GM23248 (cell line): ENCODE measurements at regions not wholly inside any gene's neighbourhood (a gene's known extent, or its start where the extent isn't known, plus 50 kb on each side); places are given as distances from the start of the nearest gene placed in this dataset.
A peak's percentile ranks its signal among the peaks of the same experiment; 100 is the strongest.

Experiments used
- DNase-seq: peaks from one replicate; pipeline ENCODE4 v3.0.0-alpha.2; 2015
- H2AFZ ChIP-seq: fragments of 200-600 bp; sonication (generic); 2 replicates; pipeline ENCODE4 v1.6.1; 2016; ENCODE audit warnings: antibody characterized with exemption
- H3F3A ChIP-seq: fragments of 200-600 bp; sonication (generic); 2 replicates; pipeline ENCODE4 v1.6.1; 2016; ENCODE audit warnings: mild to moderate bottlenecking, antibody characterized with exemption, mixed run types; ENCODE audit not compliant: insufficient read depth
- H3K27ac ChIP-seq: fragments of 200-600 bp; sonication (generic); 2 replicates; pipeline ENCODE4 v1.5.1; 2016; ENCODE audit warnings: mild to moderate bottlenecking
- H3K27me3 ChIP-seq: fragments of 200-600 bp; sonication (generic); replicated peaks from 2 replicates; pipeline ENCODE4 v1.6.1; 2016; ENCODE audit warnings: mild to moderate bottlenecking; ENCODE audit not compliant: insufficient read depth
- H3K36me3 ChIP-seq: fragments of 200-600 bp; sonication (generic); 2 replicates; pipeline ENCODE4 v1.6.1; 2016; ENCODE audit warnings: low read depth, mild to moderate bottlenecking
- H3K4me1 ChIP-seq: fragments of 200-600 bp; sonication (generic); 2 replicates; pipeline ENCODE4 v1.6.1; 2016; ENCODE audit warnings: mild to moderate bottlenecking; ENCODE audit not compliant: insufficient read depth
- H3K4me2 ChIP-seq: fragments of 200-600 bp; sonication (generic); one replicate; pipeline ENCODE4 v1.6.1; 2016; ENCODE audit warnings: mild to moderate bottlenecking; ENCODE audit not compliant: unreplicated experiment
- H3K4me3 ChIP-seq: fragments of 200-600 bp; sonication (generic); 2 replicates; pipeline ENCODE4 v1.5.1; 2016; ENCODE audit warnings: mild to moderate bottlenecking
- H3K79me2 ChIP-seq: fragments of 200-600 bp; sonication (generic); 2 replicates; pipeline ENCODE4 v1.6.1; 2016; ENCODE audit warnings: mild to moderate bottlenecking; ENCODE audit not compliant: insufficient read depth
- H3K9ac ChIP-seq: fragments of 200-600 bp; sonication (generic); 2 replicates; pipeline ENCODE4 v1.6.1; 2016; ENCODE audit warnings: mild to moderate bottlenecking
- H3K9me2 ChIP-seq: fragments of 200-600 bp; sonication (generic); 2 replicates; pipeline ENCODE4 v1.6.1; 2016; ENCODE audit warnings: mixed run types, mild to moderate bottlenecking, moderate library complexity; ENCODE audit not compliant: insufficient read depth
- H3K9me3 ChIP-seq: fragments of 200-600 bp; sonication (generic); one replicate; pipeline ENCODE4 v1.6.1; 2017; ENCODE audit warnings: low read depth
- H4K20me1 ChIP-seq: fragments of 200-600 bp; sonication (generic); 2 replicates; pipeline ENCODE4 v1.6.0; 2016; ENCODE audit not compliant: insufficient read depth
- EZH2 ChIP-seq: fragments of 200-600 bp; sonication (generic); IDR thresholded peaks from 2 replicates; pipeline ENCODE4 v1.6.1; 2018; ENCODE audit warnings: antibody characterized with exemption, mild to moderate bottlenecking; ENCODE audit not compliant: insufficient read depth, poor library complexity, severe bottlenecking
- EZH2phosphoT487 ChIP-seq: fragments of 200-600 bp; sonication (generic); IDR thresholded peaks from 2 replicates; pipeline ENCODE4 v1.6.1; 2018; ENCODE audit warnings: antibody characterized with exemption, moderate library complexity, mild to moderate bottlenecking, low read depth; ENCODE audit not compliant: insufficient read depth
- WGBS, 2 experiments: methylation state at CpG; one replicate each; pipeline ENCODE4 v1.1.6; 2015 to 2017; ENCODE audit warnings: low lambda C conversion rate in 2 of 2, low coverage in 1 of 2; ENCODE audit errors: missing lambda C conversion rate in 2 of 2; 5-methylcytosine and 5-hydroxymethylcytosine counted together
- in situ Hi-C: fragments of 300-500 bp; cut with MboI; formaldehyde crosslinking; loops from 2 replicates; pipeline ENCODE4 v1.15.0; 2020

DNA sequence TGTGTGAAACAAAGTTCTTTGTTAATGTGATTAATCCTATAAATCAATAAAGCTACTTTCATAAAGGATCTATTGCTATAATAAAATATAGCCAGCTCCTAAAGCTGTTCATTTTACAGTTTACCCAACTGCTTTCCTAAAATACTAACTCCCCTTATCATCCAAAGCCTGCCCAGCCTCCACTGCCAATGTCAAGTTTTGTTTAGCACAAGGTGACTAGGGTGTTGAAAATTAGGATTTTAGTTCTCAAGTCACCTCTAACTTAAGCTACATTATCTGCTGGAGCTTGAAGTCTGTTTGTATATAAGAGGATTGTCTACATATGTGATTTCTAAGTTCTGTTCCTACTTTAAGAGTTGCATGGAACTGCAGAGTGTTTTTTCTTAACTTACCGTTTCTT is 86.3 kb downstream of the CCER1 start:
- Histone ChIP-seq H4K20me1 (no peaks in the 10 kb centered on the region), H3K79me2 (no peaks in the 10 kb centered on the region), H3K27me3 (no peaks in the 10 kb centered on the region), H3K4me3 (no peak overlapping the region), H3K9me2 (no peaks in the 10 kb centered on the region), H3K9ac (no peak overlapping the region), H3K36me3 (no peaks in the 10 kb centered on the region), H3K4me2 (no peak overlapping the region), H3K9me3 (no peaks in the 10 kb centered on the region), H3K4me1 (no peaks in the 10 kb centered on the region), H3F3A (no peaks in the 10 kb centered on the region), H3K27ac (no peak overlapping the region), H2AFZ (no peak overlapping the region)
- in situ Hi-C loops, result no loop called here
- WGBS, 2 experiments, result 48 to 52% methylated on average over 1 of the region's 1 CpG
- no peak for DNase-seq
- no peak for TF ChIP-seq EZH2phosphoT487
- no peak for TF ChIP-seq EZH2

DNA sequence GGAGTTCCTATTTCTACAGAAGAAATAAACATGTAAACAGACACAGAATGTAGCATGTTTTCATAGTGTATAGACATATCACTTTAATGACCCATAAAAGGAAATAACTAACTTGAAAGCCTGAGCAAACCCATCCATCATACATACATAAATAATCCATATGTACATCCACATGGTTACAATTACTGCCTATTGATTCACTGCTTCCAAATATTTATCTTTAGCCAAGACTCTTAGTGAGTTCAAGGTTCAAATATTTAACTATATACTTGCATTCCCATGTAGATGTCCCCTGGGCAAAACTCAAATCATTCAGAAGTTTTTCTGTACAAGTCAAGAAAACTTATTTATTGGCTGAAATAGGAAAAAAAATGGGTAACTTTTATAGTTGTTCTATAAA is 95.4 kb downstream of the CCER1 start:
- TF ChIP-seq EZH2phosphoT487, result no peak
- no peak for TF ChIP-seq EZH2
- H3K79me2 ChIP-seq, result no peaks in the 10 kb centered on the region
- H3K4me1 ChIP-seq, result 0 out of 2 replicates have a peak, but pooled peaks cover under 1% of the 10 kb centered on the region
- H3K27ac ChIP-seq, result no peak overlapping the region
- no peaks in the 10 kb centered on the region for H3F3A ChIP-seq
- no peaks in the 10 kb centered on the region for H4K20me1 ChIP-seq
- no peak overlapping the region for H2AFZ ChIP-seq
- H3K9ac ChIP-seq, result no peak overlapping the region
- H3K36me3 ChIP-seq, result no peaks in the 10 kb centered on the region
- H3K9me2 ChIP-seq, result no peaks in the 10 kb centered on the region
- in situ Hi-C loops, result no loop called here
- no peak for DNase-seq
- H3K4me3 ChIP-seq, result no peak overlapping the region
- no peak overlapping the region for H3K4me2 ChIP-seq
- no peaks in the 10 kb centered on the region for H3K27me3 ChIP-seq
- no peaks in the 10 kb centered on the region for H3K9me3 ChIP-seq

DNA sequence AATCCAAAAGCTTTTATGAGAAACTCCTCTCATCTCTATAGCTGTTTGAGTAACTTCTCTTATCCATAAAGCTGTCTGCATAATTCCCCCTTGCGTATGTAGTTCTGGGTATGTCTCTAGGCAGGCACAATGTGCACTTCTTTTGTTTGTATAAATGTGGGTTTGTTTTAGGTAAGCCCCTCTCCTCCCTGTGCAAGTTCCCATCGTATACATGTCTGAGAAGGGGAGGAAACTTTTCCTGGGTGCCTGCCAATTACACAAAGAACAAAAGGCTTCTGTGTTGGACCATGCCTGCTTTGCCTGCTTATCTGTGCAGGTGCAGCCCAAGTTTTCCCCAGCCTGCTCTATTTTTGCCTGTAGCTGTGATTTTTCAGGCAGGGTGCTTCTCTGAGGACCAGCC is 96.7 kb downstream of the CCER1 start:
- 62 to 69% methylated on average over 2 of the region's 2 CpGs for WGBS, 2 experiments
- in situ Hi-C loops, result no loop called here

GRCh38 chr12:90855534-90855933 is 99.4 kb downstream of the CCER1 start:
- no peaks in the 10 kb centered on the region for H3K27me3 ChIP-seq
- no peak overlapping the region for H3K4me2 ChIP-seq
- in situ Hi-C loops, result no loop called here
- WGBS, 2 experiments, result 100% methylated on average over 1 of the region's 1 CpG
- H3K9ac ChIP-seq, result no peak overlapping the region
- DNase-seq, result no peak
- H3F3A ChIP-seq, result no peaks in the 10 kb centered on the region
- no peaks in the 10 kb centered on the region for H3K36me3 ChIP-seq
- H3K9me2 ChIP-seq, result no peaks in the 10 kb centered on the region
- H2AFZ ChIP-seq, result no peak overlapping the region
- H3K4me3 ChIP-seq, result no peak overlapping the region
- H4K20me1 ChIP-seq, result no peaks in the 10 kb centered on the region
- no peak overlapping the region for H3K27ac ChIP-seq
- H3K79me2 ChIP-seq, result no peaks in the 10 kb centered on the region
- no peaks in the 10 kb centered on the region for H3K9me3 ChIP-seq
- TF ChIP-seq EZH2phosphoT487 (no peak), EZH2 (no peak)
- H3K4me1 ChIP-seq, result 0 out of 2 replicates have a peak, but pooled peaks cover 4% of the 10 kb centered on the region

More for the DNA sequence above, 96.7 kb downstream of the CCER1 start:
- Histone ChIP-seq H3K9me3 (no peaks in the 10 kb centered on the region), H3K36me3 (no peaks in the 10 kb centered on the region), H3K27ac (no peak overlapping the region), H2AFZ (no peak overlapping the region), H3K4me1 (0 out of 2 replicates have a peak, but pooled peaks cover 4% of the 10 kb centered on the region), H4K20me1 (no peaks in the 10 kb centered on the region), H3K79me2 (no peaks in the 10 kb centered on the region), H3K9ac (no peak overlapping the region), H3K9me2 (no peaks in the 10 kb centered on the region), H3K27me3 (no peaks in the 10 kb centered on the region), H3K4me3 (no peak overlapping the region), H3F3A (no peaks in the 10 kb centered on the region), H3K4me2 (no peak overlapping the region)
- DNase-seq, result no peak
- TF ChIP-seq EZH2, result no peak
- TF ChIP-seq EZH2phosphoT487, result no peak

GRCh38 chr12:90854136-90854689 is 100.8 kb downstream of the CCER1 start:
- DNase-seq, result peak; percentile 74
- WGBS, 2 experiments, result 13 to 14% methylated on average over 8 of the region's 8 CpGs
- Histone ChIP-seq H3K27me3 (no peaks in the 10 kb centered on the region), H3K27ac (no peak overlapping the region), H3F3A (no peaks in the 10 kb centered on the region), H3K79me2 (no peaks in the 10 kb centered on the region), H4K20me1 (no peaks in the 10 kb centered on the region), H3K4me2 (peak overlapping the region; percentile 70), H3K4me1 (0 out of 2 replicates have a peak, but pooled peaks cover 4% of the 10 kb centered on the region), H3K9me2 (no peaks in the 10 kb centered on the region), H2AFZ (0 out of 2 replicates have a peak overlapping the region, but pooled peaks have one; percentile 40), H3K4me3 (peak overlapping the region; percentile 50), H3K9ac (no peak overlapping the region), H3K9me3 (no peaks in the 10 kb centered on the region), H3K36me3 (no peaks in the 10 kb centered on the region)
- TF ChIP-seq EZH2 (no peak), EZH2phosphoT487 (no peak)
- in situ Hi-C loops, result no loop called here
